AG04450 (cell line): ENCODE measurements at regions not wholly inside any gene's neighbourhood (a gene's known extent, or its start where the extent isn't known, plus 50 kb on each side); places are given as distances from the start of the nearest gene placed in this dataset.

Experiments used
- CTCF ChIA-PET: fragments of 300-600, 350-600 bp; formaldehyde crosslinking; extraction: SDS; loops from one replicate; lab custom pipeline; 2022; ENCODE audit warnings: antibody characterized with exemption, inconsistent platforms; lab: Charles Lee
- POLR2A ChIA-PET: fragments of 350-600 bp; formaldehyde crosslinking; extraction: SDS; loops from one replicate; lab custom pipeline; 2021; ENCODE audit warnings: antibody characterized with exemption, inconsistent platforms; lab: Yijun Ruan, JAX
- DNase-seq: peaks from one replicate; pipeline ENCODE4 v3.0.0-alpha.2; 2011; ENCODE audit warnings: low read depth, low spot score
- H3K27ac ChIP-seq: one replicate; pipeline ENCODE4 v1.5.1; 2012; ENCODE audit warnings: low read depth, low read length, control low read depth
- H3K27me3 ChIP-seq: one replicate; pipeline ENCODE4 v1.6.0; 2012; ENCODE audit warnings: low read length; ENCODE audit not compliant: control insufficient read depth, insufficient read depth
- H3K4me3 ChIP-seq: 2 replicates; pipeline ENCODE4 v1.5.1; 2011; ENCODE audit warnings: mild to moderate bottlenecking, low read depth, low read length, control low read depth
- H3K9me3 ChIP-seq: 2 replicates; pipeline ENCODE4 v1.5.1; 2012; ENCODE audit warnings: low read length; ENCODE audit not compliant: control insufficient read depth, insufficient read depth
- CTCF ChIP-seq: IDR thresholded peaks from 2 replicates; pipeline ENCODE4 v1.5.1; 2011; ENCODE audit warnings: low read depth, low read length, control low read depth, inconsistent platforms

DNA sequence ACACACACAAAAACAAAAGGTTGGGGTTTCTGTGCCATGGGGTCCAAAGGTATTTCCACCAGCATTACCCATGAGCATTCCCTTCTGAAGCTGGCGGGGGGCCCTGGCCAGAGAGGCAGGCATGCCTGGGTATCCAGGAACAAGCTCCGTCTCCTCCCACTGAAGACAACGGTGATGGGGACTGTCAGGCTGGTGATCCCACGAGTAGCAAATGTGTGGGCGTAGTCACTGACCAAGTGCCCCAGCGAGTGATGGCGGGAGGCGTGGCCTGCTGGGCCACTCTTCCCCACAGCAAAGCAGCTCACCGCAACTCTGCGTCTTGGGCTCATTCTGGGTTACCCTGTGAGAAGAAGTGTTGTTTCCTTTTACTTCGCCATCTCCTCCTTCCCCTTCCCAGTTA is 270.6 kb downstream of the CDCA7 start:
- POLR2A ChIA-PET, result no interaction called here
- DNase-seq, result no peak
- H3K4me3 ChIP-seq, result no peak overlapping the region
- H3K27me3 ChIP-seq, result no peaks in the 10 kb centered on the region
- H3K9me3 ChIP-seq, result peaks cover 3% of the 10 kb centered on the region; the same call in 1 of the 2 replicates
- no peak for TF ChIP-seq CTCF
- H3K27ac ChIP-seq, result no peak overlapping the region
- CTCF ChIA-PET, result no interaction called here

DNA sequence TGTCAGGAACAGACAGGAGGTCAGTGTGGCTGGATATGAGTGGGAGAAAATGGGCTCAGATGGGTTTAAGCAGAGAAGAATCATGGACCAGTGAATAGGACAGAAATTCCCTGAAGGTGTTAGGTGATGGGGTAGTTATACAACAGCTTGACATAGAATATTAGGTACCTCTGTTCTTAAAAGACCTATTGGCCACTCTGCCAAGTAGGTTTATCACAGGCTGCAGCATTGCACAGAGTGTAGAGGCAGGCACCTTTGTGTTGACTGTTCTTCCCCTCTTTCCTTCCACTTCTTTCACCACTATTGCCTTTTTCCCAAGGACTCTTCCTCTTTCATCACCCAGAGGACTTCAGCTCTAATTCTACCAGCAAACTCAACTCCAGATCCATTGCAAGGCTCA is 274.4 kb downstream of the CDCA7 start:
- no peak for TF ChIP-seq CTCF
- CTCF ChIA-PET, result no interaction called here
- POLR2A ChIA-PET, result no interaction called here
- Histone ChIP-seq H3K9me3 (peaks cover 3% of the 10 kb centered on the region; the same call in 1 of the 2 replicates), H3K27ac (no peak overlapping the region), H3K4me3 (no peak overlapping the region), H3K27me3 (no peaks in the 10 kb centered on the region)
- no peak for DNase-seq

DNA sequence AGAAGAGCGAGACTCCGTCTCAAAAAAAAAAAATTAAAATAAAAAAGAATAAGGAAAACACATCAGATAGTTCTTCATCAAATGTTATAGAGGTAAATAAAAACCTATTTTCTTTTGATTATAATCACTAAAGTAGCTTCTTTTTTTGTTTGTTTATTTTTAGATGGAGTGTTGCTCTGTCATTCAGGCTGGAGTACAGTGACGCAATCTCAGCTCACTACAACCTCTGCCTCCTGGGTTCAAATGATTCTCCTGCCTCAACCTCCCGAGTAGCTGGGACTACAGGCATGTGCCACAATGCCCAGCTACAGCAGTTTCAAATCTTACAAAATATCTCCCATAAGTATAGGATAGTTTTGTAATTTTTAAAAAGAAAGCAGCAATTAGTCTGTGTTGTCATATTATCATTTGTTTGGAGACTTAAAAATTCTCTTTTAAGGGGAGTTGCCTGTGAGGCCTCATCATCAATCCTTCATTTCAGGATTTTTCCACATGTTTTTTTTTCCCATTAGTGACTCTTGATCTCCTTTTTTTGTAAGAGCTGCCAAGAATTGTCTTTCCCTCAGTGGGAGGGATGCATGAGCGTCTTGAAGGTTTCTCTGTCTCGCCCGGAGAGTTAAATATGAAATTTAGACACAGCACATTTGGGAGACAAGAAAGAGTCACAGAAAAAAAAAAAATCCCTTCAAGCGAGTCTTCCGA is 275.9 kb downstream of the CDCA7 start:
- peak overlapping the region; percentile 49 for H3K27ac ChIP-seq
- no peak overlapping the region for H3K4me3 ChIP-seq
- DNase-seq, result no peak
- ChIA-PET CTCF (interaction anchor here (0.7 to 0.8 kb wide), 2 partner anchors 27 to 1922 kb away, joined by 3 read pairs; no protein-coding TSS in a partner anchor), POLR2A (interaction anchor here (0.8 to 1.4 kb wide), 2 partner anchors 20 to 22 kb away, joined by 3 to 4 read pairs; no protein-coding TSS in a partner anchor)
- H3K27me3 ChIP-seq, result no peaks in the 10 kb centered on the region
- TF ChIP-seq CTCF, result no peak
- H3K9me3 ChIP-seq, result no peaks in the 10 kb centered on the region; the same call in 1 of the 2 replicates

DNA sequence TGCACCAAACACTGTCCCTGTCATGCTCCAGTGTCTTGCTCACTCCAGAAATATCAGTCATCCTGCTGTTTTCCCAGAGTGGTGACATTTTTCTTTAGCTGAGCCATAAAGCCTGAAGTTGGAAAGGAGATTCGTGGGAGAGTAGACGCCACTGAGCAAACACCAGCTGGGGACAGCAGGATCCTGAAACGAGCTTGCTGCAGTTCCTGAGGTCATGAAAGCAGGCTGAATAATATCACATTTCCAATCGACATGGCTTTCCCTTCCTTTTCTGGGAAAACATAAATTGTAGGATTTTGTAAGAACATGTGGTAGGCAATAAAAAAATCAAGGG is 276.4 kb downstream of the CDCA7 start:
- Histone ChIP-seq H3K27ac (peak overlapping the region; percentile 49), H3K4me3 (no peak overlapping the region; the same call in 1 of the 2 replicates), H3K9me3 (no peaks in the 10 kb centered on the region), H3K27me3 (no peaks in the 10 kb centered on the region)
- ChIA-PET CTCF (interaction anchor here (0.6 to 1.5 kb wide), 2 partner anchors 413 to 603 kb away, joined by 4 read pairs; no protein-coding TSS in a partner anchor), POLR2A (interaction anchor here (1.4 kb wide), 1 partner anchor 21 kb away, joined by 3 read pairs; no protein-coding TSS in a partner anchor)
- no peak for TF ChIP-seq CTCF
- no peak for DNase-seq

DNA sequence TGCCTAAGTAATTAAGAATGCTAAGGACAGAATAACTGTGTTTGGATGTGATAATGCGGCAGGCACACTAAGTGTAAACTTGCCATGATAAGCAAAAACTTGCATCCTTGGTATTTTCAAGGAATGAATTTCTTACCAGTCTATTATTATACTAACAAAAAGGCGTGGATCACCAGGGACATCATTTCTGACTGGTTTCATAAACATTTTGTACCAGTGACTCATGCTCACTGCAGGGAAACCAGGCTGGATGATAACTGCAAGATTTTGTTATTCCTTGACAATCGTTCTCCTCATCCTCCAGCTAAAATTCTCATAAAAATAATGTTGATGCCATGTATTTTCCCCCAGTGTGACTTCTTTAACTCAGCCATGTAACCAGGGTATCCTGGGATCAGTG is 289.5 kb downstream of the CDCA7 start:
- no peak overlapping the region for H3K4me3 ChIP-seq
- TF ChIP-seq CTCF, result no peak
- ChIA-PET CTCF (no interaction called here), POLR2A (no interaction called here)
- peak; percentile 30 for DNase-seq
- no peaks in the 10 kb centered on the region for H3K27me3 ChIP-seq
- no peak overlapping the region for H3K27ac ChIP-seq
- no peaks in the 10 kb centered on the region for H3K9me3 ChIP-seq
